Activated T-cell treated with anti-CD3 and anti-CD28 coated beads, Interleukin-2, amount 50 U/mL, for 1 hour (primary cell): ENCODE measurements at regions not wholly inside any gene's neighbourhood (a gene's known extent, or its start where the extent isn't known, plus 50 kb on each side); places are given as distances from the start of the nearest gene placed in this dataset.

Experiments used
- DNase-seq: peaks from one replicate; pipeline ENCODE4 v3.0.0-alpha.2; 2020

DNA sequence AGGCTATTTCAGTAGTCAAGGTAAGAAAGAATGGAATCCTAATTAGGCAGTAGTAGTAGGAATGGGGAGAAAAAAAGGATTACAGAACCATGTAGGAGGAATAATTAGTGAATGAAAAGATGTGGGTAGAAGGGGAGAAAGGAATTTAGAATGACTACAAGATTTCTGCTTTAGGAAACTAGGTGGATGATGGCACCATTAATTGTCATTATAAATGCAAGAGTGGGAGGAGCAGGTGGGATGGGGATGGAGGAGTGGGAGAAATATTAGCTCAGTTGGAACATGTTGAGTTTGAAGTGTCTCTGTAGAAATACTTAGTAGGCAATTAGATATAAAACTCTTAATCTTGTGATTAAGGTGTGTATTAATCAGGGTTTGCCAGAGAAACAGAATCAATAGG lies 50.0 kb upstream of the C21orf91 start:
- DNase-seq, result no peak
